Tibial artery (tissue), 4 donors: ENCODE measurements at regions not wholly inside any gene's neighbourhood (a gene's known extent, or its start where the extent isn't known, plus 50 kb on each side); places are given as distances from the start of the nearest gene placed in this dataset.

ENCODE experiments used
- DNase-seq, 2 donors: peaks; one replicate each; pipeline ENCODE4 v3.0.0-alpha.2; 2019
- H3K27ac ChIP-seq, 2 donors: fragments of 200-600 bp; sonication (generic) in 1 of 2; 1 replicate in 1 of 2; 2 replicates in 1 of 2; pipeline ENCODE4 v1.5.1; 2018 to 2019; ENCODE audit warnings: mild to moderate bottlenecking in 1 of 2
- H3K27me3 ChIP-seq, 2 donors: fragments of 200-600 bp; sonication (generic) in 1 of 2; one replicate each; pipeline versions ENCODE4 v1.5.1 to v1.6.0; 2016 to 2019
- H3K36me3 ChIP-seq, 3 donors: fragments of 200-600 bp; sonication (generic) in 2 of 3; one replicate each; pipeline ENCODE4 v1.5.1; 2016 to 2019; ENCODE audit warnings: mild to moderate bottlenecking in 2 of 3
- H3K4me1 ChIP-seq, 4 donors: fragments of 200-600 bp; sonication (generic) in 2 of 4; 1 replicate in 3 of 4; 2 replicates in 1 of 4; pipeline ENCODE4 v1.5.1; 2016 to 2019
- H3K4me3 ChIP-seq, 2 donors: fragments of 200-600 bp; sonication (generic) in 1 of 2; 1 replicate in 1 of 2; 2 replicates in 1 of 2; pipeline ENCODE4 v1.5.1; 2018 to 2019; ENCODE audit warnings: mild to moderate bottlenecking in 2 of 2
- H3K9me3 ChIP-seq, 3 donors: fragments of 200-600 bp; sonication (generic) in 1 of 3; one replicate each; pipeline ENCODE4 v1.5.1; 2016 to 2019
- intact Hi-C: fragments of 100-400 bp; cut with DNase I; formaldehyde crosslinking; loops from one replicate; pipeline ENCODE4 v1.15.0; 2023; ENCODE audit warnings: low total_unique reads
- TF ChIP-seq, protein P1 (sequence below), 2 experiments: fragments of 200-600 bp in 1 of 2; fragments of 450-650 bp in 1 of 2; IDR thresholded peaks; one replicate each; pipeline ENCODE4 v1.5.1; 2017 to 2019; ENCODE audit warnings: antibody characterized with exemption in 2 of 2, mild to moderate bottlenecking in 1 of 2, moderate library complexity in 1 of 2

DNA sequence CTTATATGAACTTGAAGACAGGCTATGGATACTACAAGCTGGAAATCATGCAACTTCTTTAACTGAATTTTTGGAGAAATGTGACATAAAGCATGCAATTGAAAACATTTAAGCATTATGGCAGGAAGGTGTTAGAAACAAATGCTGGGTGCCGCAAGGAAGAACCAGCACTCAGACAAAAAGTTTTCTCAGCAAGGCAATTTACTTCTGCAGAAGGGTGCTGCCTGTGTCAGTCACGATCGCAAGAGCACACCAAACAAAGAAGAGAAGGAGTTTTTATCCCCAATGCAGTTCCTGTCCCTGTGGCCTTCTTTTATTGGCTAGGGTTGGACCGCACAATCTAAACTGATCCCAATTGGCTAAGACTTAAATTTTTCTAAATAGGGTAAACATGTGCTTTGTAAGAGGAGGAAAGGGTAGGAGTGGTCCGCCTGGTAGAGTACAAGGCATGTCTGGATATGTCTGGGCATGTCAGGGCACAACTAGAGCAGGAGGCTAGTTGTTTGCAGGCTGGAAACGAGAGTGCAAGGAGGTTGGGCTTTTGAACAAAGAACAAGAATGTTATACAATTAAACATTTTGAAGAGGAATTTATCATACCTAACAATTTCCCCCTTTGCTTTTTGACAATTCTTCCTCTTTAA, 109.6 kb upstream of the FAM3C start:
- no peaks in the 10 kb centered on the region for H3K27me3 ChIP-seq
- H3K36me3 ChIP-seq = no peaks in the 10 kb centered on the region
- no peak overlapping the region for H3K27ac ChIP-seq
- peaks cover 0 to 7% (median 2%) of the 10 kb centered on the region in 3 donors for H3K9me3 ChIP-seq
- TF ChIP-seq, protein P1, sequence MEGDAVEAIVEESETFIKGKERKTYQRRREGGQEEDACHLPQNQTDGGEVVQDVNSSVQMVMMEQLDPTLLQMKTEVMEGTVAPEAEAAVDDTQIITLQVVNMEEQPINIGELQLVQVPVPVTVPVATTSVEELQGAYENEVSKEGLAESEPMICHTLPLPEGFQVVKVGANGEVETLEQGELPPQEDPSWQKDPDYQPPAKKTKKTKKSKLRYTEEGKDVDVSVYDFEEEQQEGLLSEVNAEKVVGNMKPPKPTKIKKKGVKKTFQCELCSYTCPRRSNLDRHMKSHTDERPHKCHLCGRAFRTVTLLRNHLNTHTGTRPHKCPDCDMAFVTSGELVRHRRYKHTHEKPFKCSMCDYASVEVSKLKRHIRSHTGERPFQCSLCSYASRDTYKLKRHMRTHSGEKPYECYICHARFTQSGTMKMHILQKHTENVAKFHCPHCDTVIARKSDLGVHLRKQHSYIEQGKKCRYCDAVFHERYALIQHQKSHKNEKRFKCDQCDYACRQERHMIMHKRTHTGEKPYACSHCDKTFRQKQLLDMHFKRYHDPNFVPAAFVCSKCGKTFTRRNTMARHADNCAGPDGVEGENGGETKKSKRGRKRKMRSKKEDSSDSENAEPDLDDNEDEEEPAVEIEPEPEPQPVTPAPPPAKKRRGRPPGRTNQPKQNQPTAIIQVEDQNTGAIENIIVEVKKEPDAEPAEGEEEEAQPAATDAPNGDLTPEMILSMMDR (IDR thresholded peaks at IDR 0.05) = no peak
- DNase-seq = no peak
- intact Hi-C loops = no loop called here
- peaks cover 0 to 10% (median 0%) of the 10 kb centered on the region in 4 donors for H3K4me1 ChIP-seq
- H3K4me3 ChIP-seq = no peak overlapping the region

DNA sequence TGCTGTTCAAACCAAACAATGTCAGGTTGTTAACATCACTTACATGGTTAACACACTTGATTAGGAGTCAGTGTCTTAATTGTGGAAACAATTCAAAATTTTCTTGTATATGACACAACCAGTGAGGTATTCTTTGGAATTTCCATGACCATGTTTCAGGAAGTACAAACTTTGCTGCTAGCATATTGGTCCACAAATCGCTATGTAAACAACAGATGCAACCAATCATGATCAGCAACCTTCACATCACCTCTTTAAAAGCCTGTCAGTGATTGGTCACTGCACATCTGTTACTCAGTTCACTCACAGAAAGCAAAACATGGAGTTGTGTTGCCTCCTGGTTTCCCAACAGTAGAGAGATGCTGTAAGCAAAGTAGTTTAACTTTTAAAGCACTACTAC, 108.9 kb upstream of the FAM3C start:
- Histone ChIP-seq H3K4me3 (no peak overlapping the region), H3K9me3 (peaks cover 0 to under 1% (median 0%) of the 10 kb centered on the region in 3 donors), H3K27me3 (no peaks in the 10 kb centered on the region), H3K4me1 (peaks cover 0 to 10% (median 0%) of the 10 kb centered on the region in 4 donors), H3K36me3 (no peaks in the 10 kb centered on the region), H3K27ac (peak overlapping the region in 1 of 2 donors; percentile 17)
- intact Hi-C loops = no loop called here
- no peak for DNase-seq
- TF ChIP-seq, protein P1 (IDR thresholded peaks at IDR 0.05) = no peak

DNA sequence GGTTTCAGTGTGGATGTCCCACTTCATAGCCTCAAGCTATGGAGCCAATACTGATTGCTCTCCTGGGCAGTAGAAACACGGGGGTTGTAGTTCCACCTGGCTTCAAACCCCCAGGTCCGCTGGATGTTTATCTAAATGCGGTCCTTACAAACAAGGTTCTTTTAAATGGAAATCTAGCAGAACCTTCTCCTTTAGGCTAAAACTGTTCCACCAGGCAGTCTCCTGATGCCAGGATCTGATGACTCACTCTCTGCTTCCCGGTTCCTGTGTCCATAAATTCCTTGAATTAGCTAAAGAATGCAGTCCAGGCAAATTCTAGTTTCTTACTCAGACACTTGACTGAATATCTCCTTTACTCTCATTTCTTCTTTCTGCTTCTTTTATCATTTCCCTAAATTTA, 108.4 kb upstream of the FAM3C start:
- DNase-seq = peak in 1 of 2 donors; percentile 28
- Histone ChIP-seq H3K4me1 (peaks cover 0 to 10% (median 0%) of the 10 kb centered on the region in 4 donors), H3K27ac (peak overlapping the region in 1 of 2 donors; percentile 17), H3K4me3 (no peak overlapping the region), H3K36me3 (no peaks in the 10 kb centered on the region), H3K27me3 (no peaks in the 10 kb centered on the region), H3K9me3 (no peaks in the 10 kb centered on the region)
- TF ChIP-seq, protein P1 (IDR thresholded peaks at IDR 0.05) = no peak
- intact Hi-C loops = no loop called here

DNA sequence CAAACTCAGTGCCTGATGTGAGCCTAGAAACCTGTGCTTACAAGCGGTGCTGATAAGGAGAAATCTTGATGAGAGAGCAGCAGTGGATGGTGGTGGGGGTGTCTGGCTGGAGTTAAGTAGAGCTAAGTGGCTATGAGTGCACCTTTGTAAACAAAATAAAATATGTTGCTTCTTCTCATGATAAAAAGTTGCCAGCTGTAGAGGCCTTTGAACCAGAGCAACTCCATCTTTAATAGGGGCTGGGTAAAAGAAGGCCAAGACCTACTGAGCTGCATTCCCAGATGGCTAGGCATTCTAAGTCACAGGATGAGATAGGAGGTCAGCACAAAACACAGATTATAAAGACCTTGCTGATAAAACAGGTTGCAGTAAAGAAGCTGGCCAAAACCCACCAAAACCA, 107.6 kb upstream of the FAM3C start:
- Histone ChIP-seq H3K27me3 (no peaks in the 10 kb centered on the region), H3K4me1 (peaks cover 0 to 10% (median 0%) of the 10 kb centered on the region in 4 donors), H3K36me3 (no peaks in the 10 kb centered on the region), H3K27ac (no peak overlapping the region), H3K9me3 (no peaks in the 10 kb centered on the region), H3K4me3 (no peak overlapping the region)
- intact Hi-C loops = no loop called here
- TF ChIP-seq, protein P1 (IDR thresholded peaks at IDR 0.05) = no peak
- no peak for DNase-seq

DNA sequence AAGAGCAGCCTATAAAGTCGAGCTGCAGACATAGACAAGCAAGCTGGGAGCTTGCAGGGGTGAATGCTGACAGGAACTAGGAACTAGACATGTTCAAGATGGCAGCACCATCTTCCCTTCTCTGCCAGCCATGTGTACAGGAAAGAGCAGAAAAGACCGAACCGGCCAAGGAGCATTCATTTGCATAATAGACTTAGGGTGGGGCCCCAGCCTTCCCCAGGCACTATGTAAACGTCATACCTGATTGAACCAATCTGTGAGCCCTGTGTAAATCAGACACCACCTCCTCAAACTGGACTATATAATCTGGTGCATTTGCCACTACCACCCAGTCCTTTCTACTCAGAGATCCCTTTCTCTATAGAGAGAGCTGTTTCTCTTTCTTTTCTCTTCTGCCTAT, 106.9 kb upstream of the FAM3C start:
- DNase-seq = no peak
- Histone ChIP-seq H3K27me3 (no peaks in the 10 kb centered on the region), H3K36me3 (no peaks in the 10 kb centered on the region), H3K27ac (no peak overlapping the region), H3K4me1 (peaks cover 0 to 10% (median 0%) of the 10 kb centered on the region in 4 donors), H3K4me3 (no peak overlapping the region), H3K9me3 (no peaks in the 10 kb centered on the region)
- TF ChIP-seq, protein P1 (IDR thresholded peaks at IDR 0.05) = no peak
- intact Hi-C loops = no loop called here
